ENCODE measurements at regions not wholly inside any gene's neighbourhood (a gene's known extent, or its start where the extent isn't known, plus 50 kb on each side); places are given as distances from the start of the nearest gene placed in this dataset.

- no peak overlapping the region for H3K9ac ChIP-seq (ENCODE audit: low read length)
- H3K14ac ChIP-seq (ENCODE audit: low read length) = peak overlapping the region; percentile 19
- H3K9me3 ChIP-seq (ENCODE audit: insufficient read depth, low read depth, low read length) = no peaks in the 10 kb centered on the region
- H3K4me2 ChIP-seq (ENCODE audit: low read length) = no peak overlapping the region
- H2AFZ ChIP-seq (ENCODE audit: insufficient read depth, low read length, poor library complexity) = peak overlapping the region; percentile 64
- peaks cover 42 to 55% of the 10 kb centered on the region in 2 experiments for H3K4me1 ChIP-seq (ENCODE audit: control insufficient read depth in 1 of 2, insufficient read depth in 2 of 2, low read length in 2 of 2)
- H3K27me3 ChIP-seq (ENCODE audit: insufficient read depth, low read length) = no peaks in the 10 kb centered on the region
- no peaks in the 10 kb centered on the region for H3K36me3 ChIP-seq (ENCODE audit: control insufficient read depth in 1 of 2, insufficient read depth in 2 of 2, low read length in 2 of 2)
- H3K27ac ChIP-seq (ENCODE audit: low read depth, low read length) = no peak overlapping the region
- H3K4me3 ChIP-seq (ENCODE audit: low read depth, low read length) = no peak overlapping the region
- H3K23ac ChIP-seq (ENCODE audit: low read length) = no peak overlapping the region
- peak overlapping the region; percentile 91 for H2BK12ac ChIP-seq (ENCODE audit: low read length)
- peaks cover 58% of the 10 kb centered on the region for H3K79me1 ChIP-seq (ENCODE audit: low read length)
- H3K4ac ChIP-seq (ENCODE audit: low read depth, low read length) = peak overlapping the region; percentile 14
- no CpG with 5 or more reads among the region's 14 CpGs for WGBS (ENCODE audit: extremely low coverage, insufficient coverage, insufficient read length)
- peak overlapping the region; percentile 46 for H2BK120ac ChIP-seq (ENCODE audit: insufficient read depth, low read length, poor library complexity)
- H4K12ac ChIP-seq (ENCODE audit: low read depth, low read length) = no peak overlapping the region
- peak in 1 of 2 donors; percentile 53 for DNase-seq
- peak overlapping the region; percentile 12 for H4K8ac ChIP-seq (ENCODE audit: low read depth, low read length)
- H3K79me2 ChIP-seq (ENCODE audit: control insufficient read depth, insufficient read depth, low read length, poor library complexity) = peaks cover 2% of the 10 kb centered on the region
- peak overlapping the region; percentile 54 for H2BK5ac ChIP-seq (ENCODE audit: low read depth, low read length, poor library complexity)
- peak overlapping the region; percentile 3 for H3K18ac ChIP-seq (ENCODE audit: low read length)
- H4K91ac ChIP-seq (ENCODE audit: low read depth, low read length) = peak overlapping the region; percentile 71
- H2AK5ac ChIP-seq (ENCODE audit: low read length) = peak overlapping the region; percentile 88
Observed at GRCh38 chr1:234978397-234979295, 150.0 kb downstream of the TOMM20 start.

DNA sequence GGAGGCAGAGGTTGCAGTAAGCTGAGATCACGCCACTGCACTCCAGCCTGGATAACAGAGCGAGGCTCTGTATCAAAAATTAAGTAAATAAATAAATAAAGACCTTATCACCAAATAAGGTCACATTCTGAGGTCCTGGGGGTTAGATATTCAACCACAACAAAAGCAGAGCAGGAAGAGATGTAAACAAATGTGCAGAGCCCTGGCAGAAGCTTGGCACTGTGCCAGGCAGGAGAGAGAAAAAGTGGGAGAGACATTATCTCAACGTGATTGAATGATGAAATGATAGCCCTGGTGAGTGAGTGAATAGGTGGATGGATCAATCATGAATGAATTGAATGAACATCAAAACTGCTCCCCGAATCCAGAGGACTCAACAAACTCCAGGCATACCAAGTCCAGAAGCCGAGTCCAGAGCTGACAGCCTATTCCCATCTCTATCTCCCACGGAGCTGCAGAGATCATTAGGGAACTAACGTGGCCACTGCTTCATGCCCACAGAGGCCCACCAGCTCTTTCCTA, 150.7 kb downstream of the TOMM20 start:
- DNase-seq = no peak
- H3K14ac ChIP-seq (ENCODE audit: low read length) = peak overlapping the region; percentile 19
- H2BK12ac ChIP-seq (ENCODE audit: low read length) = peak overlapping the region; percentile 91
- peak overlapping the region; percentile 71 for H4K91ac ChIP-seq (ENCODE audit: low read depth, low read length)
- H3K4ac ChIP-seq (ENCODE audit: low read depth, low read length) = peak overlapping the region; percentile 14
- no peak overlapping the region for H3K23ac ChIP-seq (ENCODE audit: low read length)
- H3K9me3 ChIP-seq (ENCODE audit: insufficient read depth, low read depth, low read length) = no peaks in the 10 kb centered on the region
- H4K12ac ChIP-seq (ENCODE audit: low read depth, low read length) = no peak overlapping the region
- no peak overlapping the region for H3K27ac ChIP-seq (ENCODE audit: low read depth, low read length)
- peak overlapping the region; percentile 3 for H3K18ac ChIP-seq (ENCODE audit: low read length)
- H3K4me3 ChIP-seq (ENCODE audit: low read depth, low read length) = no peak overlapping the region
- H3K79me2 ChIP-seq (ENCODE audit: control insufficient read depth, insufficient read depth, low read length, poor library complexity) = peaks cover 2% of the 10 kb centered on the region
- H2AFZ ChIP-seq (ENCODE audit: insufficient read depth, low read length, poor library complexity) = peak overlapping the region; percentile 64
- H2BK5ac ChIP-seq (ENCODE audit: low read depth, low read length, poor library complexity) = peak overlapping the region; percentile 54
- H2AK5ac ChIP-seq (ENCODE audit: low read length) = peak overlapping the region; percentile 88
- no CpG with 5 or more reads among the region's 7 CpGs for WGBS (ENCODE audit: extremely low coverage, insufficient coverage, insufficient read length)
- H3K4me1 ChIP-seq (ENCODE audit: control insufficient read depth in 1 of 2, insufficient read depth in 2 of 2, low read length in 2 of 2) = peaks cover 45 to 58% of the 10 kb centered on the region in 2 experiments
- H3K27me3 ChIP-seq (ENCODE audit: insufficient read depth, low read length) = no peaks in the 10 kb centered on the region
- no peak overlapping the region for H3K9ac ChIP-seq (ENCODE audit: low read length)
- H3K36me3 ChIP-seq (ENCODE audit: control insufficient read depth in 1 of 2, insufficient read depth in 2 of 2, low read length in 2 of 2) = no peaks in the 10 kb centered on the region
- peak overlapping the region; percentile 46 for H2BK120ac ChIP-seq (ENCODE audit: insufficient read depth, low read length, poor library complexity)
- H4K8ac ChIP-seq (ENCODE audit: low read depth, low read length) = peak overlapping the region; percentile 12
- H3K79me1 ChIP-seq (ENCODE audit: low read length) = peaks cover 59% of the 10 kb centered on the region
- H3K4me2 ChIP-seq (ENCODE audit: low read length) = no peak overlapping the region

GRCh38 chr1:234976861-234977680, 151.6 kb downstream of the TOMM20 start:
- Histone ChIP-seq H3K4me2 (ENCODE audit: low read length) (no peak overlapping the region), H3K27ac (ENCODE audit: low read depth, low read length) (no peak overlapping the region), H3K9me3 (ENCODE audit: insufficient read depth, low read depth, low read length) (no peaks in the 10 kb centered on the region), H2AFZ (ENCODE audit: insufficient read depth, low read length, poor library complexity) (no peak overlapping the region), H4K8ac (ENCODE audit: low read depth, low read length) (no peak overlapping the region), H2BK5ac (ENCODE audit: low read depth, low read length, poor library complexity) (peak overlapping the region; percentile 4), H3K9ac (ENCODE audit: low read length) (no peak overlapping the region), H3K4me1 (ENCODE audit: control insufficient read depth in 1 of 2, insufficient read depth in 2 of 2, low read length in 2 of 2) (peaks cover 51 to 65% of the 10 kb centered on the region in 2 experiments), H3K23ac (ENCODE audit: low read length) (no peak overlapping the region), H3K36me3 (ENCODE audit: control insufficient read depth in 1 of 2, insufficient read depth in 2 of 2, low read length in 2 of 2) (no peaks in the 10 kb centered on the region), H3K27me3 (ENCODE audit: insufficient read depth, low read length) (no peaks in the 10 kb centered on the region), H3K4ac (ENCODE audit: low read depth, low read length) (peak overlapping the region; percentile 53), H2BK120ac (ENCODE audit: insufficient read depth, low read length, poor library complexity) (peak overlapping the region; percentile 46), H2AK5ac (ENCODE audit: low read length) (peak overlapping the region; percentile 38), H3K79me1 (ENCODE audit: low read length) (peaks cover 65% of the 10 kb centered on the region), H4K91ac (ENCODE audit: low read depth, low read length) (peak overlapping the region; percentile 71), H3K4me3 (ENCODE audit: low read depth, low read length) (no peak overlapping the region), H3K18ac (ENCODE audit: low read length) (peak overlapping the region; percentile 43), H3K79me2 (ENCODE audit: control insufficient read depth, insufficient read depth, low read length, poor library complexity) (peaks cover 2% of the 10 kb centered on the region), H4K12ac (ENCODE audit: low read depth, low read length) (no peak overlapping the region), H3K14ac (ENCODE audit: low read length) (peak overlapping the region; percentile 67), H2BK12ac (ENCODE audit: low read length) (peak overlapping the region; percentile 68)
- no peak for DNase-seq
- WGBS (ENCODE audit: extremely low coverage, insufficient coverage, insufficient read length) = no CpG with 5 or more reads among the region's 15 CpGs
